GM10266 (cell line): ENCODE measurements at regions not wholly inside any gene's neighbourhood (a gene's known extent, or its start where the extent isn't known, plus 50 kb on each side); places are given as distances from the start of the nearest gene placed in this dataset.
"Not testable (repeated sequence)": the region's sequence is repeated elsewhere in the genome, so short reads cannot be mapped to it uniquely, and the experiment has no call there.

Source experiments
- DNase-seq: peaks from one replicate; pipeline ENCODE4 v3.0.0; 2012; ENCODE audit errors: extremely low spot score
- TF ChIP-seq, protein P1 (sequence below): IDR thresholded peaks from 2 replicates; pipeline ENCODE4 v1.5.1; 2012; ENCODE audit warnings: mild to moderate bottlenecking, low read depth; ENCODE audit not compliant: control insufficient read depth, insufficient read depth; ENCODE audit errors: missing control alignments

DNA sequence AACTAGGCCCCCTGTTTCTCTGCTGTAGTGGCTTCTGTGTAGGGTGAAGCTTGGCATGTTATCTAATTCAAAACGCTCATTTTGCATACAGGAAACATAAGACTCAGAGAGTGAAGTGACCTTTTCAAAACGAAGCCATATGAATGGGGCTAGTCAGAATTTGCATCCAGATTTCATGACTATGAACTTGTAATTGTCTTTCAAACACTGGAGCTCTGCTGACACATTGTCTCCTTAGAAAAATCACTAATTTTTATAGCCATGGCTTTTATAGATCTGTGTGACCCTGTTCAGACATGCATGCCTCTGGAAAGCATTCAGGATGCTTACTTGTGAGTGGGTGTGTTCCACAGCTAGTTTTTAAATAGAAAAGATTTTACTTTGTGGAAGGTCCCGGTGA lies 444.3 kb upstream of the GCFC2 start:
- no peak for DNase-seq
- TF ChIP-seq, protein P1, sequence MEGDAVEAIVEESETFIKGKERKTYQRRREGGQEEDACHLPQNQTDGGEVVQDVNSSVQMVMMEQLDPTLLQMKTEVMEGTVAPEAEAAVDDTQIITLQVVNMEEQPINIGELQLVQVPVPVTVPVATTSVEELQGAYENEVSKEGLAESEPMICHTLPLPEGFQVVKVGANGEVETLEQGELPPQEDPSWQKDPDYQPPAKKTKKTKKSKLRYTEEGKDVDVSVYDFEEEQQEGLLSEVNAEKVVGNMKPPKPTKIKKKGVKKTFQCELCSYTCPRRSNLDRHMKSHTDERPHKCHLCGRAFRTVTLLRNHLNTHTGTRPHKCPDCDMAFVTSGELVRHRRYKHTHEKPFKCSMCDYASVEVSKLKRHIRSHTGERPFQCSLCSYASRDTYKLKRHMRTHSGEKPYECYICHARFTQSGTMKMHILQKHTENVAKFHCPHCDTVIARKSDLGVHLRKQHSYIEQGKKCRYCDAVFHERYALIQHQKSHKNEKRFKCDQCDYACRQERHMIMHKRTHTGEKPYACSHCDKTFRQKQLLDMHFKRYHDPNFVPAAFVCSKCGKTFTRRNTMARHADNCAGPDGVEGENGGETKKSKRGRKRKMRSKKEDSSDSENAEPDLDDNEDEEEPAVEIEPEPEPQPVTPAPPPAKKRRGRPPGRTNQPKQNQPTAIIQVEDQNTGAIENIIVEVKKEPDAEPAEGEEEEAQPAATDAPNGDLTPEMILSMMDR, result no peak

DNA sequence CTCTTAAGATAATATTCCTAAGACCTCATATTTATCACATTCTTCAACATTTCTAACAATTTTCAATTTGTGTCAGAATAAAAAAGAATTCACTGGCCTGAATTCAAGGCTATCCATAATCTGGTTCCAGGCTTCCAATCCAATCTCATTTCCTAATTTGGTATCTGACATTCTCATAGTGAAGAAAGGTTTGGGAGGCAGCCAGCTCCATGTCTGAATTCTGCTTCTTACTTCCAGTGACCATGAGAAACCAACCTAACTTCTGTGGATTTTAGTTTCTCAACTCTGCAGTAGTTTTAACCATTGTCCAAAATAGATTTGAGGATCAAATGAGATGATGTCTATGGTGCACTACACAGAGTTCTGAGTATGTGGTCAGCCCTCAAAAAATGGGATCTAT lies 439.1 kb upstream of the GCFC2 start:
- TF ChIP-seq, protein P1, result no peak
- no peak for DNase-seq

DNA sequence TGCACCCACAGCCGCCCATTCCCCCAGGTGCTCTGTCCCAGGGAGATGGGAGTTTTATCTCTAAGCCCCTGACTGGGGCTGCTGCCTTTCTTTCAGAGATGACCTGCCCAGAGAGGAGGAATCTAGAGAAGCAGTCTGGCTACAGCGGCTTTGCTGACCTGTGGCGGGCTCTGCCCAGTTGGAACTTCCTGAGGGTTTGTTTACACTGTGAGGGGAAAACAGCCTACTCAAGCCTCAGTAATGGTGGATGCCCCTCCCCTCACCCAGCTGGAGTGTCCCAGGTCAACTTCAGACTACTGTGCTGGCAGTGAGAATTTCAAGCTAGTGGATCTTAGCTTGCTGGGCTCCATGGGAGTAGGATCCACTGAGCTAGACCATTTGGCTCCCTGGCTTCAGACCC lies 428.6 kb upstream of the GCFC2 start:
- DNase-seq, result not testable (repeated sequence)

DNA sequence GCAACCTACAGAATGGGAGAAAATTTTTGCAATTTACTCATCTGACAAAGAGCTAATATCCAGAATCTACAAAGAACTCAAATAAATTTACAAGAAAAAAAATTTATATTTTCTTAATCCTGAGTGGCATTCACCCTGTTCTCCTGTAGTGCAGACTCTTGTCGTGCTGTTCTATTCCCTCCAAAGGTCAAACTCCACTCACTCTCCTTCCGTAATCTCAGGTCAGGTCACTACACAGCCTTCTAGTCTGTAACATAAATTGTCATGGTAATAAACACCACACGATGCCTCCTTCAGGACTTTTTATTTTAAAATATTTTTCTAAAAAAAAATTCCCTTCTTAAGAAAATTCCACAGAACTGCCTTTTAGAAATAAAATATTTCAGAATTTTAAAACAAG lies 417.9 kb upstream of the GCFC2 start:
- no peak for DNase-seq
- TF ChIP-seq, protein P1, result no peak

DNA sequence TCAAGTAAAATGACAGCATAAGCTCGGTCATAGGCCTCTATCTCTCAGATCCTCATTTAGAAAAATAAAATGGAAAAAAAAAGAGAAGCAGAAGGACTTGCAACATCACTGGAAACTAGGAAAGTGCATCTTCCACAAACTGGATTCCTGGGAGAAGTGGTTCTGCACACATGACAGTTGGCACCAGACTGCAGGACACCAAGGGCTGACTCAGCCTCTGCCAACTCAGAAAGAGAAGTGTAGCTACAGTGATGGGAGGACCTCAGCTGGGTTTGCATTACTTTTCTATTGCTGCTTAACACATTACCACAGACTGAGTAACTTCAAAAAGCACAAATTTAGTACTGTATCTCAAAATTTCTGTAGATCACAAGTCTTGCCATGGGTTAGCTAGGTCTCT lies 409.5 kb upstream of the GCFC2 start:
- DNase-seq, result no peak
- TF ChIP-seq, protein P1, result no peak

DNA sequence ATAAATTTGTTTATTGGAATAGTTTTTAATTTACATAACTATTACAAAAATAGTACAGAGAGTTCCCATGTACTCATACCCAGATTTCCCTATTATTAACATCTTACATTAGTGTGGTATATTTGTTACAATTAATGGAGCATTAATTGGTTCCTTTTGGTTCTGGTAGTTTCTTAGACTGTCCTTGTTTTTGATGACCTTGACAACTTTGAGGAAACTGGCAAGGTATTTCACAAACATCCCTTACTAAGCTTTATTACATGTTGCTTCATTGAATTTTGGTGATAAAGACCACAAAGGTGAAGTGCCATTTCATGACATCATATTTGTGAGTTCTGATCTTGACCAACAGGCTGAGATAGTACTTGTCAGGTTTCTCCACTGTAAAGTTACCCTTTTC lies 379.0 kb upstream of the GCFC2 start:
- DNase-seq, result no peak

DNA sequence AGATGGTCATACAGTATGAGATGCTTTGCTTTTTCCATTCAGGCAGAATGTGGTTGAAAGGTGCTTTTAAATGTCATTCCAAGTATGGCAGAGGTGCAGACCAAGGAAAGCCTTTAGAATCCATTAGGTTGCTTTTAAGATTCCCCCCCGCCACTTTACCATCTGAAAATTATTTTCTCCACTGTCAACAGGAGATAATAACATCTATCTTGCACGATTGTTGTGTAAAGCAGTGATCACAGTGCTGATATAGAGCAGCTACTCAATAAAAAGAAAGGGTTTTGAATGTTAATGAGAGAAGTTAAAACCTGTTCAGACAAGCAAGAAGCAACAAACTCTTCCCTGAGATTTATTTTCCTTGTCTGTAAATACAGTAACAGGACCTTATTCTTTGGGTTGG lies 372.5 kb upstream of the GCFC2 start:
- TF ChIP-seq, protein P1, result no peak
- no peak for DNase-seq

More for the DNA sequence above, 379.0 kb upstream of the GCFC2 start:
- TF ChIP-seq, protein P1, result no peak

DNA sequence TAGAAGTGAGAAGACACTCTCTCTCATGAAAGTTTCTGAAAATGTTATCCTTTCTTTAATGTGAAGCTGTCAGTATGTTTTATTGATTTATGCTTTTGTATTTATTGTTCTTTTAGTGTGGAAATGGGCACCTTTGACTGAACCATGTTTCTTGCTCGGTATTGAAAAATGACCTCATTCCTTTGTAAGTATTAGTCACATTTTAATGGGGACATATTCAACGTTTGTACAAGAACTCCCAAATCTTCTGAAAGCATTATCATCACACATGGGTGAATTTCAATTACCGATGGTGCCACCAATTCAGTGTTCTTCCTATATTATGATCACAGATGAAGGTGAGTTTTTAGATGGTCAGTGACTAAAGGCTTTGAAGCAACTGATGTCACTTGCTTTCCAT lies 371.8 kb upstream of the GCFC2 start:
- no peak for DNase-seq

More for the DNA sequence above, 371.8 kb upstream of the GCFC2 start:
- TF ChIP-seq, protein P1, result no peak
